ENCODE measurements at regions not wholly inside any gene's neighbourhood (a gene's known extent, or its start where the extent isn't known, plus 50 kb on each side); places are given as distances from the start of the nearest gene placed in this dataset.

- H3K9me3 Mint-ChIP-seq: no peaks in the 10 kb centered on the region
- H3K4me3 Mint-ChIP-seq: no peak overlapping the region
- no peak overlapping the region for H3K27ac Mint-ChIP-seq (ENCODE audit: low read depth)
- ATAC-seq (replicated peaks; ENCODE audit: extremely low read depth, poor library complexity, severe bottlenecking) (no peak), DNase-seq (ENCODE audit: low spot score in 2 of 2) (no peak)
- H3K4me1 Mint-ChIP-seq: no peaks in the 10 kb centered on the region
- peaks cover 44% of the 10 kb centered on the region for H3K27me3 Mint-ChIP-seq
- H3K36me3 Mint-ChIP-seq (ENCODE audit: insufficient read depth): peaks cover 3% of the 10 kb centered on the region
Observed at GRCh38 chr5:79864364-79864763, 126.7 kb downstream of the MTX3 start.

- Mint-ChIP-seq H3K9me3 (no peaks in the 10 kb centered on the region), H3K27me3 (peaks cover 4% of the 10 kb centered on the region), H3K4me3 (no peak overlapping the region), H3K4me1 (no peaks in the 10 kb centered on the region), H3K27ac (ENCODE audit: low read depth) (no peak overlapping the region), H3K36me3 (ENCODE audit: insufficient read depth) (peaks cover 2% of the 10 kb centered on the region)
- ATAC-seq (replicated peaks; ENCODE audit: extremely low read depth, poor library complexity, severe bottlenecking) (no peak), DNase-seq (ENCODE audit: low spot score in 2 of 2) (no peak)
Observed at GRCh38 chr5:79859588-79859987, 131.5 kb downstream of the MTX3 start.

DNA sequence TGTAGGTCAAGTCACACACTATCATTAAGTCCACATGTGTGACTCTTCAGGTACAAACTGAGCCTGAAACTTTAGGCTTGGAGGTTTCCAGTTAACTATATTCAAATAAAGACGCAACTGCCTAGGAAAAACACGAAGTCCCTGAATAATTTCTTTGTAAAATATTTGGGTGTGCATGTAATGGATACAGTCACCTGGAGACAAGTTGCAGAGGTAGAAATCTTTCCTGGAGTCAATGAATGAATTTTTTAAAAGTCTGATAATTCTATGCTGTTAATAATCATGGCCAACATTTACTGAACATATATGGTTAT is 132.7 kb downstream of the MTX3 start:
- no peaks in the 10 kb centered on the region for H3K9me3 Mint-ChIP-seq
- no peaks in the 10 kb centered on the region for H3K27me3 Mint-ChIP-seq
- no peak overlapping the region for H3K4me3 Mint-ChIP-seq
- H3K4me1 Mint-ChIP-seq: no peaks in the 10 kb centered on the region
- ATAC-seq (replicated peaks; ENCODE audit: extremely low read depth, poor library complexity, severe bottlenecking) (no peak), DNase-seq (ENCODE audit: low spot score in 2 of 2) (no peak)
- peaks cover 2% of the 10 kb centered on the region for H3K36me3 Mint-ChIP-seq (ENCODE audit: insufficient read depth)
- H3K27ac Mint-ChIP-seq (ENCODE audit: low read depth): no peak overlapping the region

- Mint-ChIP-seq H3K4me3 (no peak overlapping the region), H3K36me3 (ENCODE audit: insufficient read depth) (peaks cover 2% of the 10 kb centered on the region), H3K27me3 (no peaks in the 10 kb centered on the region), H3K4me1 (no peaks in the 10 kb centered on the region), H3K9me3 (no peaks in the 10 kb centered on the region), H3K27ac (ENCODE audit: low read depth) (no peak overlapping the region)
- DNase-seq (ENCODE audit: low spot score in 2 of 2): peak; percentile 50 to 79
- peak; percentile 43 for ATAC-seq (replicated peaks; ENCODE audit: extremely low read depth, poor library complexity, severe bottlenecking)
Observed at GRCh38 chr5:79857714-79858409, 133.2 kb downstream of the MTX3 start.

- peaks cover 6% of the 10 kb centered on the region for H3K27me3 Mint-ChIP-seq
- no peak overlapping the region for H3K27ac Mint-ChIP-seq (ENCODE audit: low read depth)
- ATAC-seq (replicated peaks; ENCODE audit: extremely low read depth, poor library complexity, severe bottlenecking) (no peak), DNase-seq (ENCODE audit: low spot score in 2 of 2) (no peak)
- H3K9me3 Mint-ChIP-seq: no peaks in the 10 kb centered on the region
- no peaks in the 10 kb centered on the region for H3K4me1 Mint-ChIP-seq
- H3K4me3 Mint-ChIP-seq: no peak overlapping the region
- H3K36me3 Mint-ChIP-seq (ENCODE audit: insufficient read depth): peaks cover 2% of the 10 kb centered on the region
Observed at GRCh38 chr5:79856456-79857055, 134.5 kb downstream of the MTX3 start.

DNA sequence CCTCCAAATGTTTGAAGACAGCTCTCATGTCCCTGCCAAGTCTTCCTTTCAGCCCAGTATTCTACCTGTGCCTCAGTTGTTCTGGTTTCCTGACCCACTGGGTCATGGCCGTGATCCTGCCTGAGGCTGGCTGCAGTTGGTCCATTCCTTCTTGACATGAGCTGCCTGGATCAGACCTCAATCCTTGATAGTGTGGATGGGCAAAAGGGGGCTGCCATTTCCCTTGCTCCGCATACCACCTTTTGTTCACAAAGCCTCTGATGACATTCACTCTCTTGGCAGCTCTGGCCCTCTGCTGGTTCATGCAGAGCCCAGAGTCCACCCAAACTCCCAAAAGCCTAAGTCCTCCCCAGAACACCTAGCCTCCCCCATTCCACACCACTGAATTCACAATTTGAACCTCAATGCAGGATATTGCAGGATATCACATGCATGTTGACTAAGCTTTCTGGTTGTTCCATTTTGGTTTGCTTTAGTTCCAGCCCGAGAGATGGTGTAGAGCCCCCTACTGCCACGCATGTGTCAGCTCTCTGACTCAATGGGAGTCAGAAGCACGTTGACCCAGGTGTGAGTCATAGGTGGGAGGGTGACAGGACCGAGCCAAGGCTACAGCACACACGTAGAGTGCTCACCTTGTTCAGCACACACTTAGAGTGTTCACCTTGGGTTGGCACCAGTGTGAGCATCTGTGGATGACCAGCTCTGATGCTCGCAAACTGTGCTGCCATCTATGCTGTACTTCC is 137.2 kb downstream of the MTX3 start:
- Mint-ChIP-seq H3K36me3 (ENCODE audit: insufficient read depth) (no peaks in the 10 kb centered on the region), H3K27ac (ENCODE audit: low read depth) (no peak overlapping the region), H3K27me3 (peaks cover 6% of the 10 kb centered on the region), H3K4me1 (no peaks in the 10 kb centered on the region), H3K4me3 (no peak overlapping the region), H3K9me3 (no peaks in the 10 kb centered on the region)
- ATAC-seq (replicated peaks; ENCODE audit: extremely low read depth, poor library complexity, severe bottlenecking) (no peak), DNase-seq (ENCODE audit: low spot score in 2 of 2) (no peak)

DNA sequence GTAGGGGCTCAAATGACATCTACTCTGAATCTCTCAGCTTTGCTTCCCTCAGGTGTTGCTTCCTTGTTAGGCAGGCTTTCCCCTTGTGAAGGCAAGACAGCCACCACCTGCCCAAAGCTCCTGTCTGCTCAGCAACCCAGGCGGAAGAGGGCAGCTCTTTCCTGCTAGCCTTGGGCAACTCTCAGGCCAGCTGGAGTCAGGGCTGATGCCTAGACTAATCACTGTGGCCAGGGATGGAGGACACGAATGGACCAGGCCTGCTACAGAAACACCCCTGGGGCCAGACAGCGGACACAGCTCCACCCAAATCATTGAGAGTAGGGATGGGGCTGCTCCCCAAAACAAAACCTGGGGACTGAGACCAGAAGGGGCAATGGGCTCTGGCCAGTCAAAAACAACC is 138.0 kb downstream of the MTX3 start:
- H3K36me3 Mint-ChIP-seq (ENCODE audit: insufficient read depth): no peaks in the 10 kb centered on the region
- H3K4me1 Mint-ChIP-seq: no peaks in the 10 kb centered on the region
- ATAC-seq (replicated peaks; ENCODE audit: extremely low read depth, poor library complexity, severe bottlenecking) (no peak), DNase-seq (ENCODE audit: low spot score in 2 of 2) (no peak)
- H3K9me3 Mint-ChIP-seq: no peaks in the 10 kb centered on the region
- peaks cover 9% of the 10 kb centered on the region for H3K27me3 Mint-ChIP-seq
- H3K4me3 Mint-ChIP-seq: no peak overlapping the region
- H3K27ac Mint-ChIP-seq (ENCODE audit: low read depth): no peak overlapping the region

- H3K4me1 Mint-ChIP-seq: no peaks in the 10 kb centered on the region
- no peaks in the 10 kb centered on the region for H3K9me3 Mint-ChIP-seq
- H3K27ac Mint-ChIP-seq (ENCODE audit: low read depth): no peak overlapping the region
- H3K36me3 Mint-ChIP-seq (ENCODE audit: insufficient read depth): no peaks in the 10 kb centered on the region
- H3K27me3 Mint-ChIP-seq: peaks cover 19% of the 10 kb centered on the region
- ATAC-seq (replicated peaks; ENCODE audit: extremely low read depth, poor library complexity, severe bottlenecking): no peak
- no peak for DNase-seq (ENCODE audit: low spot score in 2 of 2)
- H3K4me3 Mint-ChIP-seq: no peak overlapping the region
Observed at GRCh38 chr5:79851391-79851863, 139.6 kb downstream of the MTX3 start.

DNA sequence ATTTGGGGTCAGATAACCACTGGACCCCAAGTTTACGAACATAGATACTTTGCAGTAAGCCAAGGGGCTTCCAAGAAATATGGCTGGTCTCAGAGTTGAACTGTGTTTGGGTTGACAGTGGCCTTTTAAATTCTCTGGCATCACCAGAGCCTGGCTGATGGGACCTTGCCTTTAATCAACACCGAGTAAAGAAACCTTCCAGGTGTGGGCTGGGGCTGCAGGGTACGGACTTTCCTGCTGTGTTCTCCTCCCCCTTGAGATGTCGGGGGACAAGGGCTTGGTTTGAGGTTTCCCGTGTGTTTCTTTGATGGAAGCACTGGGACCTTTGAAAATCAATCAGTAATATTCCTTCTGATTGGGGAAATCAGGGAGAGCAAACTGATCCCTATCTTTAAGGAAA is 140.1 kb downstream of the MTX3 start:
- Mint-ChIP-seq H3K27me3 (peaks cover 19% of the 10 kb centered on the region), H3K27ac (ENCODE audit: low read depth) (no peak overlapping the region)

DNA sequence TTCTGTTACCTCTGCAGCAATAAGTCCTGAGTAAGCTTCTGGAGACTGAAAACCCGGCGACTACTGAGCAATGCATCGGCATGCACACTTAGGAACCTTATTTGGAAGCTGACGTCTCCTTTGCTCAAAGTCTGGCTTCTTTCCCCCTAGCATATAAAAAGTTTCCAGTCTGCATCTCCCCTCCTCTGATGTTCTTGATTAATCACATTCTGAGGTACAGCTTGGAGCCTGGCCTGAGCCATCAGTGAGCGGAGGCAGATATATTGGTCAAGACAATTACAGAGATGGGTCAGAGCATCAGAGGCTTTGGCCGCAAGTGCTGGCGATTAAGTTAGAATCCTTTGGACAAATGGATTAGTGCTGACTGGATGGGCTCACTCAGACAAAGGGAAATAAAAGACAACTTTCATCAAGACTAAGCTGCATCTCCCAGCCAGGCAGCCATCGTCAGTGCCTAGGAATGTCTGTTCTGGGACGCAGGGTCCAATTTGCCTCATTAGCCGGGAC is 140.7 kb downstream of the MTX3 start:
- Mint-ChIP-seq H3K27ac (ENCODE audit: low read depth) (no peak overlapping the region), H3K4me1 (no peaks in the 10 kb centered on the region), H3K27me3 (peaks cover 19% of the 10 kb centered on the region)

More for the DNA sequence above, 140.1 kb downstream of the MTX3 start:
- Mint-ChIP-seq H3K4me1 (no peaks in the 10 kb centered on the region), H3K36me3 (ENCODE audit: insufficient read depth) (no peaks in the 10 kb centered on the region), H3K4me3 (no peak overlapping the region), H3K9me3 (no peaks in the 10 kb centered on the region)
- no peak for DNase-seq (ENCODE audit: low spot score in 2 of 2)
- no peak for ATAC-seq (replicated peaks; ENCODE audit: extremely low read depth, poor library complexity, severe bottlenecking)

GRCh38 chr5:79849486-79850315 is 141.4 kb downstream of the MTX3 start:
- H3K27me3 Mint-ChIP-seq: peaks cover 19% of the 10 kb centered on the region
- H3K4me3 Mint-ChIP-seq: no peak overlapping the region
- H3K36me3 Mint-ChIP-seq (ENCODE audit: insufficient read depth): no peaks in the 10 kb centered on the region

More for the DNA sequence above, 140.7 kb downstream of the MTX3 start:
- Mint-ChIP-seq H3K36me3 (ENCODE audit: insufficient read depth) (no peaks in the 10 kb centered on the region), H3K4me3 (no peak overlapping the region), H3K9me3 (no peaks in the 10 kb centered on the region)
- DNase-seq (ENCODE audit: low spot score in 2 of 2) (no peak), ATAC-seq (replicated peaks; ENCODE audit: extremely low read depth, poor library complexity, severe bottlenecking) (no peak)

More at GRCh38 chr5:79849486-79850315, 141.4 kb downstream of the MTX3 start:
- no peaks in the 10 kb centered on the region for H3K9me3 Mint-ChIP-seq
- DNase-seq (ENCODE audit: low spot score in 2 of 2) (no peak), ATAC-seq (replicated peaks; ENCODE audit: extremely low read depth, poor library complexity, severe bottlenecking) (no peak)
- no peaks in the 10 kb centered on the region for H3K4me1 Mint-ChIP-seq
- H3K27ac Mint-ChIP-seq (ENCODE audit: low read depth): no peak overlapping the region
